ENCODE measurements at regions not wholly inside any gene's neighbourhood (a gene's known extent, or its start where the extent isn't known, plus 50 kb on each side); places are given as distances from the start of the nearest gene placed in this dataset.

- no peak for TF ChIP-seq CTCF (IDR thresholded peaks at IDR 0.05)
- no peak for TF ChIP-seq EZH2 (IDR thresholded peaks at IDR 0.05; ENCODE audit: borderline replicate concordance, insufficient read depth, low read depth, low read length, poor library complexity, severe bottlenecking)
Observed at GRCh38 chr17:62307196-62307595, 73.2 kb upstream of the EFCAB3 start.

Data from B cell (primary cell).